GM04503 (cell line): ENCODE measurements at regions not wholly inside any gene's neighbourhood (a gene's known extent, or its start where the extent isn't known, plus 50 kb on each side); places are given as distances from the start of the nearest gene placed in this dataset.
"Not testable (repeated sequence)": the region's sequence is repeated elsewhere in the genome, so short reads cannot be mapped to it uniquely, and the experiment has no call there.

ENCODE experiments used
- DNase-seq: peaks from one replicate; pipeline ENCODE4 v3.0.0-alpha.2; 2012; ENCODE audit warnings: low read depth

DNA sequence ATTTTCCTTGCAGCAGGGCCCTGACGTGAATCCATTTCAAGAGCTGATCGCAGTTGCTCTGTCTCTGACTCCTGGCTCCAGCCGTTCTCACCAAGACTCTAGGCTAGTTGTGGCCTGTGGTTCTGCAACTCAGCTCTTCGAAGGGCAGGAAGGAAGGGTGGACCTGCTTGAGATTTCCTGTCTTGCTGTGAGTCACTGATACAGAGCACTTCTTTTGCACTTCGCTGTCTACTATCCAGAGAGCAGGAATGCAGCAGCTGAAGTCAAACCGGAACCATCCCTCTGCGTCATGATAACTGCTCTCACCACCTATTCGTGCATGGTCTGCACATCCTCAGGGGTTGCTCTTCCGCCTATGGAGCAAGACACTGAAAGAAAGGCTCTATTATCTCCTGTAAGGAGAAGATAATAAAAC, 59.7 kb downstream of the RAP2B start:
- peak; percentile 88 for DNase-seq

DNA sequence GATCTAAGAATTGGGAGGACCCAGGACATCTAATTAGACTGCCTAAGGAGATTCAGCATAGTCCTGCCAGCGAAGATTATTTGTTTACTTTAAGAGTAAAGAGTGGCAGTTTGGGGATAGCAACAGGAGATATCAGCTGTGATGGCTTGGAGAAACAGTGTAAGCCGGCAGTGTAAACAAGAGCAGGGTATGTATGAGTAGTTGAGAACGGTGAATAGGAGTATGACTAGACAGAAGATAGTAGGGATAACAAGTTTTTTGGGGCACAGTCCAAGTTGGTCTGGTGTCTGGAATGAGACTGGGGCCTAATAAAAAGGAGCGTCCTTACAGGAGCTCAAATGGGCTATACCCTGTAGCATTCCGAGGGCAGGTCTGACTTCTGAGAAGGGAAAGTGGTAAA, 64.9 kb downstream of the RAP2B start:
- DNase-seq: not testable (repeated sequence)

DNA sequence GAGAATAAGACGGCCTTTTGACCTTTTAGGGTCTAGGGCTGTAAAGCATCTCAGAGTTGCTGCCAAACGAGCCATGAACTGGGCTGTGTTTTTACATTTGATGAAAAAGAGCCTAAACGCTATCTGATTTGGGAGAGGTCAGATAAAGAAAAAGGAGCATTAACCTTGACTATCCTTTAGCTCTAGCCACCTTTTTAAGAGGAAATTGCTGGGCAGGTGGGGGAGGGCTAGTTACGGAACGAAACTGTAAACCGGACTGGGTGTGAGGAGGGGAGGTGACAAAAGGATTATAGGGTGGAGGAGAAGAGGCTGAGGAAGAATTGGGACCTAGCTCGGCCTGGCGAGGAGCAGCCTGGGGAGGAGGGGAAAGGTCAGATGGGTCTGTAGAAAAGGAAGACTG, 68.4 kb downstream of the RAP2B start:
- not testable (repeated sequence) for DNase-seq

DNA sequence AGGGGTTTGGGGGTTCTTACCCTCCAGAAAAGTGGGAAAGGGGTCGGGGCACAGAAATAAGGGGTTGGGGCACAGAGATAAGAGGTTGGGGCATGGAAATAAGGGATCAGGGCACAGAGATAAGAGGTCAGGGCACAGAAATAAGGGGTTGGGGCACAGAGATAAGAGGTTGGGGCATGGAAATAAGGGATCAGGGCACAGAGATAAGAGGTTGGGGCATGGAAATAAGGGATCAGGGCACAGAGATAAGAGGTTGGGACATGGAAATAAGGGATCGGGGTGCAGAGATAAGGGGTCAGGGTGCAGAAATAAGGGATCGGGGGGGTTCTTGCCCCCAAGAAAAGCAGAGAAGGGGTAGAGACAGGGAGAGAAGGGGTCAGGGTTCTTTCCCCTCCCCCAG, 69.2 kb downstream of the RAP2B start:
- DNase-seq: not testable (repeated sequence)

DNA sequence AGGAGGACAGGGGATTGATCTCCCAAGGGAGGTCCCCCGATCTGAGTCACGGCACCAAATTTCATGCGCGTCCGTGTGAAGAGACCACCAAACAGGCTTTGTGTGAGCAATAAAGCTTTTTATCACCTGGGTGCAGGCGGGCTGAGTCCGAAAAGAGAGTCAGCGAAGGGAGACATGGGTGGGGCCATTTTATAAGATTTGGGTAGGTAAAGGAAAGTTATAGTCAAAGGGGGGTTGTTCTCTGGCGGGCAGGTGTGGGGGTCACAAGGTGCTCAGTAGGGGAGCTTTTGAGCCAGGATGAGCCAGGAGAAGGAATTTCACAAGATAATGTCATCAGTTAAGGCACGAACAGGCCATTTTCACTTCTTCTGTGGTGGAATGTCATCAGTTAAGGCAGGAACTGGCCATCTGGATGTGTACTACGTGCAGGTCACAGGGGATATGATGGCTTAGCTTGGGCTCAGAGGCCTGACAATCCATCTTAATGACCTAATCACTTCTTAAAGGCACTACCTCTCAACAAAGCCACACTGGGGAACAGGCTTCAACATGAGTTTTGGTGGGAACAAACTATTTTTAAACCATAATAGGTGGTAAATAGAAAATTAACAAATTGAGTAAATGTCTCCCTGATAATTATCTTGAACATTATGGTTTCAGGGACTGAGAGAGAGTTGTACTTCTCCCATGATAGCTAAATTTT, 70.2 kb downstream of the RAP2B start:
- not testable (repeated sequence) for DNase-seq

DNA sequence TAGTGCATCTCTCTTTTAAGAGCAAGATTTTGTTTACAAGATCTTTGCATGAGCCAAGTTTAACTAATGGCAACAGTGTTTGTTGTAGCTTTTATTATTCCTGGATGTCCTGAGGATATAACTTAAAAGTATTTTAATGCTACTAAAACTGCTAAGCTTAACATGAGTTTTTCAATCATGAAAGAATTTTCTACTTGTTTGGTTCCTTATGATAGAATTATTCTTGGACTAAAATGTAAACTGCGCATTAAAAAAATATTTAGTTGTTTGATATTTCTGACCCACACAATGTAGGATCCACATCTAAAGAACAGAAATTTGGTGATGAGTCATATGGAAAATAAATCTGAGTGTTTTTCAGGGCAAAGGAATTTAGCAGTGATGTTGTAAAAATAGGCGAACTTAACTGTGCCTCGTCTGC, 70.8 kb downstream of the RAP2B start:
- DNase-seq: peak; percentile 76

DNA sequence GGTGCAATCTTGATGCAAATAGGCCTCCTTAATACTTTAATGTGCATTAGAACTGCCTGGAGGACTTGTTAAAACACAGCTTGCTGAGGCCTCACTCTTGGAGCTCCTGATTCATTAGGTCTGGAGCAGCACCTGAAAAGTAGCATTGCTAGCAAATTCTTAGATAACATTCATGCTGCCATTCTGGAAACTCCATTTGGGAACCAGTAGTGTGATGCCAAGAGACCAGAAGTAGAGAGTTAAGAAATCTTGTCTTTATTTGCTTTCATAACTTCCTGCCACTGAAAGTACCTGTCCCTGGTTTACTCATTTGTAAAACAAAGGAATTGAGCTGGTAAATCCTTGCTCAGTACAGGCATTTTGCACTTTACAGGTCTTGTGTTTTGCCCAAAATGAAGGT, 72.0 kb downstream of the RAP2B start:
- no peak for DNase-seq

DNA sequence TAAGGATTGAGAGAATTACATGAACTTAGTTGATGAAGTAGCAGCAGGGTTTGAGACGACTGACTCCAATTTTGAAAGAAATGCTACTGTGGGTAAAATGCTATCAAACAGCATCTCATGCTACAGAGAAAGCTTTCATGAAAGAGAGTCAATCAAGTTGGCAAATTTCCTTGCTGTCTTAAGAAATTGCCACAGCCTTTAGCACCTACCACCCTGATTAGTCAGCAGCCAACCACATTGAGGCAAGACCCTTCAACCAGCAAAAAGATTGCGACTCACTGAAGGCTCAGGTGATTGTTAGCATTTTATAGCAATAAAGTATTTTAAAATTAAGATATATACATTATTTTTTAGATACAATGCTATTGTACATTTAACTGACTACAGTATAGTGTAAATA, 80.9 kb downstream of the RAP2B start:
- no peak for DNase-seq

- no peak for DNase-seq
These were observed 82.9 kb downstream of the RAP2B start for GRCh38 chr3:153244961-153245360.

DNA sequence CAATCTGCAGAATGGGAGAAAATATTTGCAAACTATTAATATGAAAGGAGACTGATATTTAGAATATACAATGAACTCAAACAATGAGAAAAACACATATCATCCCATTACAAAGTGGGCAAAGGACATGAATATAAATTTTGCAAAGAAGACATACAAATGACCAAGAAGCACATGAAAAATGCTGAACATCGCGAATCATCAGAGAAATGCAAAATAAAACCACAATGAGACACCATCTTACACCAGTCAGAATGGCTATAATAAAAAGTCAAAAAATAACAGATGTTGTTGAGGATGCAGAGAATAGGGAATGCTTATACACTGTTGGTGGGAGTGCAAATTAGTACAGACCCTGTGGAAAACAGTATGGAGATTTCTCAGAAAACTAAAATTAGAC, 83.6 kb downstream of the RAP2B start:
- DNase-seq: no peak

- no peak for DNase-seq
These were observed 84.3 kb downstream of the RAP2B start for GRCh38 chr3:153246331-153246730.

DNA sequence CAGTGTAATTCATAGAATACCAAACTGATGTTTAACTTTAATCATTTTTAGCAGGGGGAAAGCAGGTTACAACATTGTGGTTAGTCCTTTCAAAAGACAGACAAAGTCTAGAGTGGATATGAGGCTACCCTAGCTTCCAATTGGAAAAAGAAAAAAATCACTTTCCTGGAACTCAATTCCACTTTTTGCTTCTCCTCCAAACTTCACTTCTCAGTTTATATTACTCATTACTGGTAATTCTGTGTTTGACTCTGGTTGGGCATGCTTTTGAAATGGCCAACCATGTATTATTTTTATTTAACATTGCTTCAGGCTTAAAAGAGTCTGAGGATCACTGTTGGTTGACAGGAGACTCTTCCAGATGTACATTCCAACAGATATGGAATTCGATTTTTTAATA, 84.8 kb downstream of the RAP2B start:
- DNase-seq: peak; percentile 73

DNA sequence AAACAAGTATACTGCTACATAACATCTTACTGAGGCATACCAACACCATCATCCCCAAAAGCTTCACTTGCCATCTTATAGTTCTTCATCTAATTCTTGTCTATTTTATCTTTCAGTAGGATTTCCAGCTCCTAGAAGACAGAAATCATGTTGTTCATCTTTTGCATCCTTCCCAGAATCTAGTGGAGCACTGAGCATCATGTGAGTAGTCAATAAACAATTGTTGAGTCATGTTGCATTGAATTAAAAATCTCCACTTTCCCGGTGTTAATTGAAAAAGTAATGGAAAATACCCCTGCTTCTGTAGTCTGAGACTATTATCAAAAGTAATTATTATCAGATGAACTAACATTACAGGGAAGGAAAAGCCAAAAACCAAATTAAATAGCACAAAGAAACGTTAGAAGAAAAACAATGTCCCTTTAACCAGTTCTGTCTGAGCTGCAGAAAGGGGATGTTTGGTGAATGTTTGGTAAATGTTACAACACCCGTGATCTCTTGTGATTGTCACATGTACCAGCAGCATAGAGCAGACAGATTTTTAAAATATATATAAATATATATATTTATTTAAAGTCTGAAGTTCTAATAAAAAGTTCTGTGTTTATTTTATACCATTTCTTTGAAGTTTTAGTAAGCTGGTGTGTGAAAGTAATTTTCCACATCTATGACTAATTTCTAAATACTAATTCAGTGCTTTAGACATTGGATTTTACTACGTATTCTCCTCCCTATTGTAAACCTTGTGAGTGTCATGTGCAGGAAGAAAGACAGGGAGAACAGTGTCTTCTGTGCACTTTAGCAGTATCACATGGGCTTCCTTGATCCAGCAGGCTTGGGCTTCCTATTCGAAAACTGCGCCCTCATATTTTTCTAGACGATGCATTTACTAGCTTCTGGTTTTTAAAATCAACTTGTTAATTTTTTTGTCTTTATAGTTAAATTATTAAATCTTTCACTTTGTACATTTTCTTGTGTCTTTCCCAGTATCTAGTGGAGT, 85.6 kb downstream of the RAP2B start:
- no peak for DNase-seq

GRCh38 chr3:153248835-153249234, 86.8 kb downstream of the RAP2B start:
- not testable (repeated sequence) for DNase-seq

GRCh38 chr3:153249906-153250305, 87.9 kb downstream of the RAP2B start:
- no peak for DNase-seq

DNA sequence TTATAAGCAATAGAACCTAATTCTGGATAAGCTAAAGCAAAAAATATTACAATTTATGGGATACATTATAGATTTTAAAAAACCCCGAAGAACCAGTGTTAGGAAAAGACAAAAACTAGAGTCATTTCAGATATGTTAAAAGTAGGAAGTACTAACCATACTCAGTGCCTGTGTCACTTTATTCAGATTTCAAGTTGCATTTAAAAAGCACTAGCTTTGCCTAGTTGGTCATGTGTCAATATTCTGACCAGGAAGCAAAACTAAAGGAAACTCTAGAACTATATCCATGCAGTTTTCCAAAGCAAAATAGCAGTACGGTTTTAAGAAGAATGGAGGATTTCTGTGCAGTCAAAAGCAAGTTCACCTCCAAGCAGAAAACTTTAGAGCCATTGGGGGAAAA, 88.4 kb downstream of the RAP2B start:
- no peak for DNase-seq

GRCh38 chr3:153252963-153253362, 90.9 kb downstream of the RAP2B start:
- DNase-seq: no peak

DNA sequence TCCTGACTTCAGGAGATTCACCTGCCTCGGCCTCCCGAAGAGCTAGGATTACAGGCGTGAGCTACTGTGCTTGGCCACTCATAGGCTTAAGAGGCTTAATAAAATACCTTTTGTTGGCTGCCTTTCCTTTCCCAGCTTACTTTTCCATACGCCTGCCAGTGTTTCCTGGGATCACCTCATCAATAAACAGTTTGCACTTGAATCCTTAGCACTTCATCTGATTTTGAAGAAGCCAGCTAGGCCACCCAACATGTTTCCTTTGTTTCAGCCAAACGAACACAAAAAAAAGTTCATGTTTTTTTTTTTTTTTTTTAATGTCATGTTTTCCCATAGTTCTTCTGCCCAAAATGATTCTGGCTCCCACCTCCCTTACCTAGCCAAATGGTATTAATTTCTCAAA, 92.3 kb downstream of the RAP2B start:
- no peak for DNase-seq

DNA sequence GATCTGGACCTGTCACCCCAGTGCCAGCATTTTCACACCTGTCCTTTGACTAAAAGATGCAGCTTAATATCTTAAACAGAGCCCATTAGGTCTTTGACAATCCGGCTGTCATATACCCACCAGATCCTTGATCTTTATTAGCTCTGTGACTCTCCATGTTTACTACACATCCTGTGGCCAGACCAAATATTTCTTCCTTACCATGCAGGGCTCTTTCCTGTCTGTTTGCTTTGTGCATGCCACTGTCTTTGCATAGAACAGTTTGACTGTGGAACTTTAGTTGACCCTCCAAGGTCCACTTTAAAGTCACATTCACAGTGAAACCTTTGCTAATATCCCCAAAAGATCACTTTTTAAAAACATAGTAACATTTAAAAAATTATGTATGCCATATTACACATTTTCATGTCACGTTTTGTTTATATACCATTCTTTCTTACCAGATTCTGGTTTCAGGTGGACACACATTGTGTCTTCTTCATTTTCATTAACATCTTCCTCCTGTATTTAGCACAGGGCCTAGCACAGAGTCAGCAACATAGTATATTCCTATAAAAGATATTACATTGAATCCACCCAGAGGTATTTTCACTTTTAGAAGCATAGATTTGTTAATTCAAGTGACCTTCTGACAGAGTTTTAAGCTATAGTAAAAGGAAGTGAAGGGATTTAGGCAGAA, 95.8 kb downstream of the RAP2B start:
- DNase-seq: no peak

- no peak for DNase-seq
These were observed 97.9 kb downstream of the RAP2B start for GRCh38 chr3:153259956-153260355.

DNA sequence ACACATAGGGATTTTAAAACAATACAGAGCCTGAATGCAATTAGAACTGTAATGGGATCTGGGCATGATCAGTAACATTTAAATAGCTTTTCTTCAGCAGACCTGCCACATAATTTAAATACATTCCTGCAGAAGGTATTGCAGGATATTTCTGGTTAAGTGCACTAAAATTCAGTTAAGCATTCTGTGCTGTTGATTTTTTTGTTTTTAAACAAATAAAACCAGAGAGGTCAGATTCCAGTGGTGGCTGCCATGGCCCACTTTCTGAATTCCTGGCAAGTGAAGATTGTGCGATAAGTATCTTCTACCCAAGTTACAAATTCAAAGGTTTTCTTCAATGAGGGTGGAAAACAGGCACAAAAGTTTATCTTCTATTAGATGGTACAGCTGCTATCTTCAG, 98.7 kb downstream of the RAP2B start:
- DNase-seq: no peak

- DNase-seq: no peak
These were observed 104.6 kb downstream of the RAP2B start for GRCh38 chr3:153266619-153267018.
